NCI-H1694 (cell line): ENCODE measurements at regions not wholly inside any gene's neighbourhood (a gene's known extent, or its start where the extent isn't known, plus 50 kb on each side); places are given as distances from the start of the nearest gene placed in this dataset.
"Not testable (repeated sequence)": the region's sequence is repeated elsewhere in the genome, so short reads cannot be mapped to it uniquely, and the experiment has no call there.

Experiments used
- DNase-seq: peaks from one replicate; lab custom pipeline; 2025; lab: John Stamatoyannopoulos, UW

DNA sequence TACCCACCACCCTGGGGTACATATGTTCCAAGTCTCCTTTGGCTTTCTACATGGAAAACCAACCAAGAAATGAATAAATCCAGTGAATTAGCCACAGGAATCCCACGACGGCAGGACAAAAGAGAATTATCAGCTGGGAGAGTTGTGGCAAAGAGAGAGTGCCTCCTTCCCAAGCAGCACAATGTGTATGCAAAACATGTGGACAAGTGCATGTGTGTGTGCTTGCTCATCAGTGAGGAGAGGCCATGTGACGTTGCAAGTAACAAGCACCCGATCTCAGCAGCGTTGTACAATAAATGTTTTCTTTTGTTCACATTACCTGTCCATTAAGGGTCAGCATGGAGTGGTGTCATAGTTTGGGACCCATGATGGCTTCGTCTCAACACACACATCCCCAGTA, 50.0 kb upstream of the EMX2 start:
- no peak for DNase-seq

DNA sequence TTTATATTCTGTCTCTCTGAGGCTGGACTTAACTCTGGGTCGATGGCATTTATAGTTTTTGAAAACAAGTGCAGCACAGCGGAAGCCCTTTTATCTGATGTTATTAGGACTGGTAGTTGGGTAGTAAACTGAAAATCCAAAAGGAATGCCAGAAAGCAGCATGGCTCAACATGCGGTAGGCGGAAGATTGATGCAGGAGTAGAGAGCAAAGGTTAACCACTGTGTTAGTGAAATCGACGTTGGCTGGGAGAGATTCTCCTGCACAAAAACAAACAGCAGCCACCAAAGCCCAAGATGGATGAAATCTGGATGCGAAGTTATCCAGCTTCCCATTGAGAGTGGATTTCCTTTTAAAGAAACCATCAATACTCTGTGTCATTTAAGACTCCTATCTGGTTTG, 54.5 kb upstream of the EMX2 start:
- DNase-seq = no peak

DNA sequence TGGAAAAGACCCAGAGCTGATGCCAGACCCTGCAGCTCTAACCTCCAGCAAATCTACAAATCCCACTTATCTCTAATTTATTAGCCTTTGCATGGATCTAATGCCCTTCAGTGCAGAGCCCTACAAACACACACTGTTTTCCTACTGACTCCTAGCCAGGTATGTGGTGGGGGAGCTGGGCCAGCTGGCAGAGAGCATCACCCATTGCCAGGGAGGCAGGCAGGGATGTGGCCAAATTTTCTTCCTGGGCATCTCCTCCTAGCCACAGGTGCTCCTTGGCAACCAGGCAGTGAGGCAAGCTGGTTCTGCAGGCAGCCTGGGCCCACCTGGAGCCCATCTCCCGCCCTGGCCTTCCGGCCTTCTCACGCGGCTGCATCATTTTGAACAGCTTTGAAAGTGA, 55.9 kb upstream of the EMX2 start:
- DNase-seq = no peak

DNA sequence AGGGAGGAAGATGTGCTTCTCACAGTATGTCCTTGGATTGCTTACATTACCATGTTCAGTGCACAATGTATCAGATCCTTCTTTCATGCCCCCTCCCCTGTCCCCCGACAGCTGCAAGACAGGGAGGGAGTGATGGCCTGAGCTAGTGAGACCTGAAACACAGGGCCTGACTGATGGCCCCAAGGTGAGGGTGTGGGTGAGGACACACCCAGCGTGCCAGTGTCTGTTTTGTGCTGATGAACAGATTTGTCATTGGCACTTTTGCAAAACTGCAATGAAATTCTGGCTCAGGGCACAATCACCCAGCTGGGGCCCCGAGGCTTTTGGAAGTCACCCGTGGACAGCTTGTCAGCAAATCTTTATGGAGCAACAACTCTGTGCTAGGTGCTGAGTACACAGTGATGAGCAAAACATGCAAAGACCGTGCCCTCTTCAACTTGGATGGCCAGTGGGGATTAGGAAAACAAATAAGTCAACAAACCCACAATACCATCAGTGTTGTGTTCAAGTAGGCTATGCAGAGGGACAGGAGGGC, 59.4 kb upstream of the EMX2 start:
- no peak for DNase-seq

DNA sequence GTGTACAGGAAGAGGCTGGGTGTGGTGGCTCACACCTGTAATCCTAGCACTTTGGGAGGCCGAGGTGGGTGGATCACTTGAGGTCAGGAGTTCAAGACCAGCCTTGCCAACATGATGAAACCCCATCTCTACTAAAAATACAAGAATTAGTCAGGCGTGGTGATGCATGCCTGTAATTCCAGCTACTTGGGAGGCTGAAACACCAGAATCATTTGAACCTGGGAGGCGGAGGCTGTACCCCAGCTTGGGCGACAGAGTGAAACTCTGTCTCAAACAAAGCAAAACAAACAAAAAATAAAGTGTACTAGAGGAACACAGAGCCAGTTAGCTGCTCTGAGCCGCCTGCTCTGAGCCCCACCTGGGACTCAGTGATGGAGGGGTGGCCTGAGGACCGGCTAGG, 61.5 kb upstream of the EMX2 start:
- DNase-seq = not testable (repeated sequence)

DNA sequence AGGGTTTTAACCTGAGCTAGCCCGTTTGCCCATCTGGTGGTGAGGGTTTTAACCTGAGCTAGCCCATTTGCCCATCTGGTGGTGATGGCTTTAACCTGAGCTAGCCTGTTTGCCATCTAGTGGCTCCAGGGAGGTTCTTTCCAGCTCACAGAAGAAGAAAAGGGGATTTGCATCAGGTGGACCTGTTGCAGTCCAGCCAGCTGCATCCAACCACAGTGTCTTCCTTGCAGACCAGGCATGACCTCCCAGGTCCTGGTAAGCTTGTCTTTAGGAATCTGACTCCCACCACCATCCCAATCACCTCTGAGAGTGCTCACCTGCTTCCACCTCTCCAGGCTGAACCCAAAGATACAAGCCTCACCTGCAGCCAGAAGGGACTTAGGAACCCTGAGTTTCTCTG, 62.4 kb upstream of the EMX2 start:
- no peak for DNase-seq

DNA sequence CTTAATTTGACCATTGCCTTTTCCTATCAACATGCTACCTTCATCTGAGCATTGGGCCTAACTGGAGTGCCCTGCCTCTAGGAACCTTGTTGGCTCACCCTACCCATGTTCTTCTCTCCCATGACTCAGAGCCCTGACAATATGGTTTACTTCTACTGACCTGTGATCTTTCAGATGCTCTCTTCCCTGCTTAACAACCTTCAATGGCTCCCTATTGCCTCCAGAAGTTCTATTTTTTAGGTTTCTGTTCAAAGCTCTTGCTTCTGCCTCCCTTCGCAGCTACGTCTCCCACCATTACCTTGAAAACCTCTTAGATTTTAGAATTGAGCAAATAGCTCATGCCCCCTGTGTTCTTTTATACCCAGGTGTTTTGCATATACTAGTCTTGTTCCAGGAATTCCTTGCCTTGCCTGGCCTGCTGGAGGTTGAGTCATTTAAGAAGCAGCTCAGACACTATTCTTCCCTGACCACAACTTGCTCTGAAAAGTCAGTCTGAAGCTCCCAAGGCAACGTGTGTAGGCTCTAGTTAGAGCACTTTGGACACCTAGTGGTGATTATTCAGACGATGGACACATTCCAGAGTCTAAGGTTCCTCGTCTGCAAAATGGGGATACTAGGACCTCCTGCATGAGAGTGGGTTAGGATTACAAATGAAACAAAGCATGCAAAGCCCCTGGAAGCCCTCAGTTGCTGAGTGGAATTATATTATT, 64.4 kb upstream of the EMX2 start:
- DNase-seq = no peak

DNA sequence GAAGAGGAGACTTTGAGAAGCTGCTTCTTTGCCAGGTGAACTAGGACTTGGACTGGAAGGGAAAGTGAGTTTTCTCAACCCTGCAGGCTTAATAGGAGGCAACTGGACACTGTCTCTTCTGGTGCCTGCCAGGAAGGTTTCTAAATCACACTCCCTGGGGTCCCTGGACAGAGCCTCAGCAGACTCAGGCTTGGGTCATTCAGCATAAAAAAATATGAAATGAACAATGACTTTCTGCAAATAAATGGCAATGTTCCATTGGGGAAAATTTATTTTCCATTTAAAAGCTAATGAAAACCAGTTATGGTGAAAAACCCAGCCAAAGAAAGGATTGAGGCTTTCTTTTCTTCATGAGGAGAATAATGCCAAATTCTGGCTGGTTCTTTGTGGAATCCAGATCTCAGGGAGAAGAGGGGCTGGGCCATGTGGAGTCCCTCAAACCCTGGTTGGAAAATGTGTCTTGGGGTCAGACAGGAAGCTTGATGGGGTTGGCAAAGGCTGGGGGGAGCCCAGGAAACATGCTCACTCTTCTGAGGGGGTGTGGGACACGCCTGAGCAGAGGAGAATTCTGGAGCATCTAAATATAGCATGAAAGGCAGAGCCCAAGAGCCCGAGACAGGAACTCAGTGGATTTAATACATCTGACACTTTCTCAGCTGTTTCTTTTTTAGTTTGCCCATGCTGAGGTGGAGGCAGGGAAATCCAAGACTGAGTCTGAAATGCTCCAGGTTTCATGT, 65.2 kb upstream of the EMX2 start:
- no peak for DNase-seq

DNA sequence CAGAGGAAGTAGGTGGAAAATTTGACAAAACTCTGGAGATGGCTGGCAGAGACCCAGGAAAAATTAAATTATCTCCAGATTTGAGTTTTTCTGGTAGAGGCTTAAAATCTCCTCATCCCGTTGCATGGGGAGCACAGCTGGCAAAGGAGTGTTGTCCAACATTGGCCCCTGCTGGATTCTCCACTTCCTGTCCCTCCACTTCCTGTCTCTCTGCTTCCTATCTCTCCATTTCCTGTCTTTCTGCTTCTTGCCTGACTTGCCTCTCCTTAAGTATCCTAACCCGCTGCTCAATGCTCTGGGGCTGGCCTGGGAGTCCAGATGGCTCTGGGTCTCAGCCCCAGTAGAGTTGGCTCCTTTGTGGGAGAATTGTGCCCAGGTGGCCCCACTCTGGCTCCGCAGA, 65.8 kb upstream of the EMX2 start:
- DNase-seq = no peak

DNA sequence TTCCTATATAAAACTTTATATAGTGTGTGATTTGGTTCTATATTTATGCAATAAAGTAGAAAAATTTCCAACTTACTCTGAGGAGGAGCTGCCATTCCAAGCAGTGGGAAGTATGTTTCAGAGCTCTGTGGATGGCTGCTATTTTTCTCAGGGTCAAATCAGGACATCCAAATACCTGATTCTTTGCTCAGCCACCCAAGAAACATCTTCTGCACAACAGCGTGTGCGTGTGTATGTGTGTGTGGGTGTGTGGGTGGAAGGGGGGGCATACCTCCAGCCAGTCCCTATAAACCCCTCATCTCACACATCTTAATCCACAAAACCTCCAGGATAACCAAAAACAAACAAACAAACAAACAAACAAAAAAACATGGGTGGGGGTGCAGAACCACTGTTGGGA, 66.3 kb upstream of the EMX2 start:
- DNase-seq = no peak

DNA sequence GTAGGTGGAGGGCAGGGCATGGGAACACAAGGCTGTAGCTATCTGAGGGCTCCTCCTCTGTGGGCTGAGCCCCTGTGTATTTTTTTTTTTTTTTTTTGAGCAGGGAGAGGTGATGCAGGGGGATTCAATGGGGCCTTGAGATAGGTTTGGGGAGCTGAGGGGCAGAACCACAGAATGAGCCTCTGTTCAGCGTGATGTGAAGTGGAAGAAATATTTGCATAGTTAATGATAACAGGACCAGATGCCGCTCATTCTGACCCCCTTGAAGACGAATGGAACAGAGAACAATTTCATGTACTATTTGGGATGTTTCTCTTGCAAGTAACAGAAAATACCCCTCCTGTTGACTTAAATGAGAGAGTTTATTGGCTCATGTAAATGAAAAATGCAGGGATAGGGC, 69.7 kb upstream of the EMX2 start:
- no peak for DNase-seq

DNA sequence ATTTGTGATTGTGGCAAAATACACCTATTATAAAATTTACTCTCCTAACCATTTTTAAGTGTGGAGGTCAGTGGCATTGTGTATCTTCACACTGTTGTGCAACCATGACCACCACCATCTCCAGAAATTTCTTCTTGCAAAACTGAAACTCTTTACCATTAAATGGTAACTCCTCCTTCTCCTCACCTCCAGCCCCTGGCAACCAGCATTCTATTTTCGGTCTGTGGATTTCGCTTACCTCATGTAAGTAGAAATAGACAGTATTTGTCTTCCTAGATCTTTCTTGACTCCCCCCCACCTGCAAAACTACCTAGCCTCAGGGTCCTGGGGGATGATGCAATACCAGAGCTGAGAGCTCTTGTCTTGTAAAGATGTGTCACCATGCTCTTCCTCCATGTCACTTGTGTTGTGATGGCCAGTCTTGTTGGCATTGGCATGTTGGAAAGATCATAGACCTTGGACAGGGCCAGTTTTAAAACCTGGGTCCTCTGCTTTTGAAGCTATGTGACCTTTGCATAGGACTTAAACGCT, 71.1 kb upstream of the EMX2 start:
- DNase-seq = no peak

DNA sequence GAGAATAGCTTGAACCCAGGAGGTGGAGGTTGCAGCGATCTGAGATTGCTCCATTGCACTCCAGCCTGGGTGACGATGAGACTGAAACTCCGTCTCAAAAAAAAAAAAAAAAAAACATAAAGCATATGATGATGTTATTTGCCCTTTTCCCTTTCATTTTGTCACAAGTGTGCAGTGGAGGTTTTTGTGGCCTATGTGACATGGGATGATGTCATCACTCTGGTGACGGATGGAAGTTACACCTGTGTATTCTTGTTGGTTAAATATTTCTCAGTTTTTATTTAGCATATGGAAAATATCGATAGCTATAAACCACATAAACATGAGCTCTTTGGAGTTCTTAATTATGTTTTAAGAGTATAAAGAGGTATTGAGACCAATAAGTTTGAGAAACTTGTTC, 71.8 kb upstream of the EMX2 start:
- DNase-seq = no peak

DNA sequence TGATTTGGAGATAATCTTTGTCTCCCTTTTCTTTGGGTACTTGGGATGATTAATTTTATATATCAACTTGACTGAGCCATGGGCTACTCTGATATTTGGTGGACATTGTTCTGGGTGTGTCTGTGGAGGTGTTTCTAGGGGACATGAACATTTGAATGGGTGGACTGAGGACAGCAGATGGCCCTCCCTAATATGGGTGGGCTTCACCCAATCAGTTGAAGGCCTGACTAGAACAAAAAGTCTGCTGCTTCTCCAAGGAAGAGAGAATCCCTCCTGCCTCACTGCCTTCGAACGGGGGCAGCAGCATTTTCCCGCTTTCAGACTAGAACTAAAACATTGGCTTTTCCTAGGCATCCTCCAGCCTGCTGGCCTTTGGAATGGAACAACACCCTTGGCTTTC, 73.9 kb upstream of the EMX2 start:
- no peak for DNase-seq

DNA sequence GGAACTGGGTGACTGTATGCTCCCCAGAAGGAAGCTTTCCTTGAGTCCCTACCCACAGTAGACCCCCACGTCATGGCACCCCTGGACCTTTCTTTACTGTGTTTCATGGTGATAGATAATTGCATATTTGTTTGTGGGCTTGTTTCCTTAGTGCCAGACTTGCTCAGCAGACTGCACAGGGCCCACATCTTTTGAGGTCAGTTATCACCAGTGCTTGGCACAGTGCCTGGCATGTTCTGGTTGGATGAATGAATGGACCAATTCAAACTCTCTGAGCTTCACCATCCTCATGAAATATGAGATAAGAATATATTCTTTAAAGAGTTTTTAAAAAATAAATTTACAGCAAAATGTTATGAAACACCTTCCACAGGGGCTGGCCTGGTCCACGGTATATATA, 78.4 kb upstream of the EMX2 start:
- no peak for DNase-seq

DNA sequence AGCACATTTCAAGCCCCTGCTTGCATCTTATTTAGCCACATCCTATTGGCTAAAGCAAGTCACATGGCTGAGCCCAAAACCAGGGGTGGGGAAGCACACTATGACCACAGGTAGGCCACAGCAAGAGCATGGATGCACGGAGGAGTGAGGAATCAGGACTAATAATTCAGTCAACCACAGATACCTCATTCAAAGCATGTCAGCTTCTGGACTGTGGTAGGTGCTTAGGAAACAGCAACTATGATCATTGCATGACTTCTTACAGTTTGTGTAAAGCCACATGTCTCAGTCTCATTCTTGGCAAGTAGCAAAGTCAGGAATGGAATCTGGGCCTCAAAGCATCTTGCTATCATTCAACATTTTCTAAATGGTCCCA, 79.0 kb upstream of the EMX2 start:
- no peak for DNase-seq

DNA sequence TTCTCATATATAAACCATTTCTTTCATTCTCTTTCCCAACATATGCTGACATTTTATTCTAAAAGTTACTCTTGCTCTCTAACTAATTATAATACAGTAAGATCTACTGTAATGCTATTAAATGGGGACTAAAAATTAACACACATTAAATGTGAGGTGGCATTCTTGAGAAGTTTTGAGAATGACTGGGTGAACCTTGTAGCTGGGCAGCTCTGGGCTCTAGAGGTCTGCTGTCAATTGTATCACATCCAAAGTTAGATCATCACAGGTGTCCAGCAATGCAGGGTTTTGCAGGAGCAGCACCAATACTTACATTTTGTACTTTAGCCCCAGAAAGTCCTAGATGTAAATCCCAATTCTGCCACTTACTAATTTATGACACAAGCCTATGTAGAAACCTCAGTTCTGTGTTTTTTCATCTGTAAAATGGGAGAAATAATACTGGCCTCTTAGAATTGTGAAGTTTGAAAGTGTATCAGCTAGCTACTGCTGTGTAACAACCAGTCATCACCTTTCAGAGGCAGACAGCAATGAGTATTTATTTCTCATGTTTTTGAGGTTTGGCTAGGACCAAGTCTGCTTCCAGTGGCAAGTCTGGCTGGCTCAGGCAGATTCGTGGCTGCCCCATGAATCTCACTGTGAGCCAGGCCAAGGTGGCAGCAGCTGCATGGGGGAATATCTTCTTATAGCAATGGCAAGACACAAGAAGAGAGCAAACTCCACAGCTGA, 79.6 kb upstream of the EMX2 start:
- no peak for DNase-seq

DNA sequence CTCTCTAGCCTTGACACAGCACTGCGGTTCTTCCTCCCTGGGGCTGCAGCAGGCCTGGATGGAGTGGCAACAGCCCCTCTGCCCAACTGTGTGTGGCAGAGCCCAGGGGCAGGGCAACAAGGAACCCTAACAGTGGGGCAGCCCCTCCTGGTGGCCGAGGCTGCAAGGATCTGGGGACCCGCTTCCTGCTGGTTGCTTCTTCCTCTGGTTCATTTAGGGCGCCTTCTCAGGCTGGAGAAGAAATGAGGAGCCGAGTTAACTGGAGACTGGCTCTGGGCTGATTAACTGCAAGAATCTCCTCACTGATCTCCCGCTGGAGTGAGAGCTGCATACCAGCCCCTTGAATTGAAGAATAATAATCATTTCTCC, 80.1 kb upstream of the EMX2 start:
- no peak for DNase-seq

DNA sequence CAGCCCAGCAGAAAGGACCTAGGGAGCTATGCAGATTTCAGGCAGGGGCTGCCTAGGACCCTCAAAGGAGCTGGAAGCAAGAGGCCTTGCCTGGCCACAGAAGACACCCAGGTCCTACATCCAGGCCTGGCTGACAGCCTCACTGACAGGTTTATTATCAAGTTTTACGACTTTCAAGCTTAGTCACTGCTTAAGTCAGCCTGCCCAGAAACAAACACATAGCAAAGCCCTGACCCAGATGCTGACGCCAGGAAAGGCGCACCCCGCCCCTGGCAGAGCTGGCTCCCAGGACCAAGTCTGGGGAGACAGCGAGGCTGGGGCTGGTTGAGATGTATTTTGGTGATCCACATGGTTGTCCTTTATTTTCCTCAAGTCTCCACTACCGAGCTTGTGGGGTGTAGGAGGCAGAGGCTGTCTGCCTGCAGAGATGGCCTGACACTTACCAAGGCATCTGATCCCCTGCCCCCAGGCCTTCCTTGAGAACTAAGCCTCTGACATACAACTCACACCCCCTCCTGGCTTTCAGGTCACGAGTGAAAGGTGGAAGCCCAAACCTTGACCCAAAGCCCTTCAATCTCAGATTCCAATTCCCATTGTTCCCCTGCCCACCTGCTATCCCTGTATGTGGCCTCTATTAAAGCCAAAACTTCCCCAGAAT, 80.7 kb upstream of the EMX2 start:
- no peak for DNase-seq

DNA sequence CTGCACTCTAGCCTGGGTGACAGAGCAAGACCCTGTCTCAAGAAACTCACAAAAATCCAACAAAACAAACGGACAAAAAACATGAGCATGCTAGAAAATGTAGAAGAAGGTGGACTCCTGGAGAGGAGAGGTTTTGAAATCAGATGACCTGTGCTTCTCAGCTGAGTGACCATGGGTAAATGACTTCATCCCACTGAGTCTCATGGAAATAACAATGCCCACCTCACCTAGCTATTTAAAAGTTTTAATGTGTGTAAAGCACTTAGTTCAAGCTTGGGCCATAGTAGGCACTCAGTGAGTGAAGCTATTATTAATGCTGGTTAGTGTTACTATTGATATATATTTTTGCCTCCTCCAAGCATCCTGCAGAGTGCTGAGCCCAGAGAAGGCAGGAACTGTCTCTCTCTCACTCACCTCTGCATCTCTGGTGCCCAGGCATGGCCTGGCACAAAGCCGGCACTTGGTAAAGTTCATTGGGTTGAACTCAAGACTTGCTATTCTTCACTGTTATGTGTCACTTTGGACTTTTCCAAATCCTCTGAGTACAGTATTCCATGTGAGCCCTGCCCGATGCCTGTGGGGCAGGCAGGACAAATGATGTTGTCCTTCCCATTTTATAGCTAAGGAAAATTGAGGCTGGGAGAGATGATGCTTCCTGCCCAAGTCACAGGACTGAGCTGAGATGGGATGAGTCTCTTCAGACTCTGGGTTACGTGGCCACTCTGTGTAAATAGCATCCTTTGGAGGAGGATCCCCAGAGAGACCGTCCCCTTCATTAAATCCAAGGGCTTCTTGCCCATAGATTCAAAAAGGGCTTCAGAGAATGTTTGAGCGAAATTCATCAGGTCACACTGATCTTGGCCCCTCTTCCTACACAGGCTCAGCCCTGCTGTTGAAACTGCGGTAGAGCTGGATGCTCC, 81.4 kb upstream of the EMX2 start:
- DNase-seq = no peak

DNA sequence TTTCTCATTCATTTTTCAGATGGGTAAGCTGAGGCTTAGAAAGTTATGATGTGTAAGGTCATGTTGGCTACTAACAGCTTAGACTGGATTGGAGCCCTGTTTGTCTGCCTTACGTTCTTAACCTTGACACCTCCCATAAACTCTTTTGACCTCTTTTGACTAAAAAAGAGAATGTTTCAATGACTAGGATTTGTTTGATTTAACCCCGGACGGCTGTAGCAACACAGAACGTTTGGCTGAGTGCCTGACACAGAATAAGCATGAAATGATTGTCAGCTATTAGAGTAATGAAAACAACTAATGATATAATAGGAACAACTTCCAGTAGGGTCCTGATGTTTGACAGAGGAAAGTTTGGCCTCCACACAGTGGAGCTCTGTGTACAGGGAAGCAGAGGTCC, 83.3 kb upstream of the PDZD8 start:
- DNase-seq = no peak
